ENCODE measurements at regions not wholly inside any gene's neighbourhood (a gene's known extent, or its start where the extent isn't known, plus 50 kb on each side); places are given as distances from the start of the nearest gene placed in this dataset.

GRCh38 chr13:84684804-84685203 lies 802.5 kb upstream of the SLITRK1 start:
- no peak for TF ChIP-seq CTCF (IDR thresholded peaks at IDR 0.05)
- TF ChIP-seq POLR2A (IDR thresholded peaks at IDR 0.05), result no peak
- TF ChIP-seq EP300 (IDR thresholded peaks at IDR 0.05), result no peak
- no peak for DNase-seq (ENCODE audit: low spot score in 2 of 2)
- H3K4me3 ChIP-seq, result no peak overlapping the region
- no peaks in the 10 kb centered on the region for H3K4me1 ChIP-seq
- 84 to 87% methylated on average over 6 of the region's 6 CpGs for WGBS, 2 donors
- no peaks in the 10 kb centered on the region for H3K9me3 ChIP-seq
- H3K27me3 ChIP-seq, result no peaks in the 10 kb centered on the region
- H3K36me3 ChIP-seq, result no peaks in the 10 kb centered on the region
- no peak overlapping the region for H3K27ac ChIP-seq

- 60 to 72% methylated on average over 3 of the region's 3 CpGs for WGBS, 2 donors
- H3K27ac ChIP-seq, result no peak overlapping the region
Observed at GRCh38 chr13:84684048-84684662, 801.9 kb upstream of the SLITRK1 start.

GRCh38 chr13:84683448-84683847 lies 801.2 kb upstream of the SLITRK1 start:
- DNase-seq (ENCODE audit: low spot score in 2 of 2), result no peak
- Histone ChIP-seq H3K27ac (no peak overlapping the region), H3K4me1 (no peaks in the 10 kb centered on the region), H3K36me3 (no peaks in the 10 kb centered on the region), H3K9me3 (no peaks in the 10 kb centered on the region), H3K27me3 (no peaks in the 10 kb centered on the region), H3K4me3 (no peak overlapping the region)
- TF ChIP-seq CTCF (IDR thresholded peaks at IDR 0.05) (no peak), POLR2A (IDR thresholded peaks at IDR 0.05) (no peak), EP300 (IDR thresholded peaks at IDR 0.05) (no peak)

More at GRCh38 chr13:84684048-84684662, 801.9 kb upstream of the SLITRK1 start:
- no peak for DNase-seq (ENCODE audit: low spot score in 2 of 2)
- no peaks in the 10 kb centered on the region for H3K9me3 ChIP-seq
- H3K27me3 ChIP-seq, result no peaks in the 10 kb centered on the region
- no peak for TF ChIP-seq EP300 (IDR thresholded peaks at IDR 0.05)
- TF ChIP-seq CTCF (IDR thresholded peaks at IDR 0.05), result no peak
- no peak for TF ChIP-seq POLR2A (IDR thresholded peaks at IDR 0.05)
- no peaks in the 10 kb centered on the region for H3K4me1 ChIP-seq
- no peaks in the 10 kb centered on the region for H3K36me3 ChIP-seq
- no peak overlapping the region for H3K4me3 ChIP-seq

GRCh38 chr13:84677836-84678235 lies 795.6 kb upstream of the SLITRK1 start:
- H3K4me1 ChIP-seq, result no peaks in the 10 kb centered on the region
- no peak overlapping the region for H3K27ac ChIP-seq
- 90% methylated on average over 2 of the region's 2 CpGs for WGBS, 2 donors

GRCh38 chr13:84672616-84673015 lies 790.3 kb upstream of the SLITRK1 start:
- Histone ChIP-seq H3K27me3 (no peaks in the 10 kb centered on the region), H3K36me3 (no peaks in the 10 kb centered on the region), H3K27ac (no peak overlapping the region), H3K4me3 (no peak overlapping the region), H3K9me3 (no peaks in the 10 kb centered on the region), H3K4me1 (no peaks in the 10 kb centered on the region)
- TF ChIP-seq POLR2A (IDR thresholded peaks at IDR 0.05), result no peak
- WGBS, 2 donors, result 75 to 82% methylated on average over 3 of the region's 3 CpGs
- DNase-seq (ENCODE audit: low spot score in 2 of 2), result no peak

More at GRCh38 chr13:84677836-84678235, 795.6 kb upstream of the SLITRK1 start:
- TF ChIP-seq POLR2A (IDR thresholded peaks at IDR 0.05), result no peak
- no peak for TF ChIP-seq CTCF (IDR thresholded peaks at IDR 0.05)
- TF ChIP-seq EP300 (IDR thresholded peaks at IDR 0.05), result no peak
- no peak for DNase-seq (ENCODE audit: low spot score in 2 of 2)
- H3K36me3 ChIP-seq, result no peaks in the 10 kb centered on the region
- no peaks in the 10 kb centered on the region for H3K27me3 ChIP-seq
- no peak overlapping the region for H3K4me3 ChIP-seq
- no peaks in the 10 kb centered on the region for H3K9me3 ChIP-seq

GRCh38 chr13:84670245-84670644 lies 788.0 kb upstream of the SLITRK1 start:
- TF ChIP-seq POLR2A (IDR thresholded peaks at IDR 0.05) (no peak), EP300 (IDR thresholded peaks at IDR 0.05) (no peak), CTCF (IDR thresholded peaks at IDR 0.05) (no peak)
- no peak overlapping the region for H3K4me3 ChIP-seq
- no peaks in the 10 kb centered on the region for H3K36me3 ChIP-seq
- no peak overlapping the region for H3K27ac ChIP-seq
- DNase-seq (ENCODE audit: low spot score in 2 of 2), result no peak
- WGBS, 2 donors, result 39 to 44% methylated on average over 1 of the region's 1 CpG
- H3K27me3 ChIP-seq, result no peaks in the 10 kb centered on the region
- H3K9me3 ChIP-seq, result no peaks in the 10 kb centered on the region
- H3K4me1 ChIP-seq, result no peaks in the 10 kb centered on the region

Measured in tibial nerve (tissue), 4 donors.